GM12878 (cell line): ENCODE measurements at regions not wholly inside any gene's neighbourhood (a gene's known extent, or its start where the extent isn't known, plus 50 kb on each side); places are given as distances from the start of the nearest gene placed in this dataset.

Experiments
- ATAC-seq: fragments of 200-7000 bp; cut with Tn5 transposase; 3 replicates; pipeline ENCODE4 v1.9.1; 2020; ENCODE audit warnings: mild to moderate bottlenecking, moderate library complexity
- BruUV-seq: library from RNA; stranded (reverse); fragments of 400-500 nt; replicated peaks from 2 replicates; lab custom pipeline; 2021; lab: Mats Ljungman, UMichigan
- CTCF ChIA-PET: fragments of 300-600 bp; sonication (Branson Sonifier 250); formaldehyde crosslinking; extraction: SDS; loops from one replicate; lab custom pipeline; 2021; ENCODE audit warnings: inconsistent platforms; lab: Yijun Ruan, JAX
- POLR2A ChIA-PET: fragments of 350-600 bp; formaldehyde crosslinking; extraction: SDS; loops from one replicate; lab custom pipeline; 2021; ENCODE audit warnings: inconsistent platforms; lab: Charles Lee
- RAD21 ChIA-PET: fragments of 300-600 bp; sonication (Branson Sonifier 250); formaldehyde crosslinking; loops from one replicate; lab custom pipeline; 2023; ENCODE audit warnings: antibody characterized with exemption; ENCODE audit not compliant: unreplicated experiment; lab: Charles Lee
- SMC1A ChIA-PET: fragments of 300-600 bp; sonication (Branson Sonifier 250); formaldehyde crosslinking; loops from one replicate; lab custom pipeline; 2023; ENCODE audit not compliant: unreplicated experiment, uncharacterized antibody; lab: Charles Lee
- DNase-seq: peaks from one replicate; pipeline ENCODE4 v3.0.0-alpha.2; 2011; ENCODE audit warnings: low read depth, low spot score
- FAIRE-seq: peaks from 3 replicates; lab custom pipeline; 2011; peaks lifted over from hg19 to GRCh38; lab: Jason Lieb, UNC
- H2AFZ ChIP-seq: 2 replicates; pipeline ENCODE4 v1.6.0; 2011; ENCODE audit warnings: low read depth, low read length, control low read depth; ENCODE audit not compliant: control insufficient read depth
- H3K27ac ChIP-seq: 2 replicates; pipeline ENCODE4 v1.5.1; 2011; ENCODE audit warnings: control low read depth; ENCODE audit not compliant: control insufficient read depth, insufficient read depth
- H3K27me3 ChIP-seq, 2 experiments: replicated peaks in 1 of 2; 2 replicates each; pipeline versions ENCODE4 v1.6.0 to v1.6.1; 2011; ENCODE audit warnings: low read length in 1 of 2; ENCODE audit not compliant: control insufficient read depth in 2 of 2, insufficient read depth in 2 of 2
- H3K36me3 ChIP-seq, 2 experiments: 2 replicates each; pipeline ENCODE4 v1.5.1; 2011; ENCODE audit warnings: low read length in 1 of 2; ENCODE audit not compliant: control insufficient read depth in 2 of 2, insufficient read depth in 2 of 2
- H3K4me1 ChIP-seq: 2 replicates; pipeline ENCODE4 v1.6.1; 2011; ENCODE audit warnings: mild to moderate bottlenecking, low read length, moderate library complexity, mixed read lengths; ENCODE audit not compliant: control insufficient read depth, insufficient read depth
- H3K4me2 ChIP-seq: 2 replicates; pipeline ENCODE4 v1.6.0; 2011; ENCODE audit warnings: control low read depth; ENCODE audit not compliant: control insufficient read depth, insufficient read depth
- H3K4me3 ChIP-seq: fragments of 200-600 bp; sonication (generic); 2 replicates; pipeline ENCODE4 v1.5.1; 2016
- H3K79me2 ChIP-seq: 2 replicates; pipeline ENCODE4 v1.6.0; 2011; ENCODE audit warnings: low read length; ENCODE audit not compliant: control insufficient read depth, insufficient read depth
- H3K9ac ChIP-seq: 2 replicates; pipeline ENCODE4 v1.8.0; 2011; ENCODE audit warnings: low read length, control low read depth, mixed read lengths; ENCODE audit not compliant: control insufficient read depth, insufficient read depth
- H3K9me3 ChIP-seq: replicated peaks from 3 replicates; pipeline ENCODE4 v1.5.1; 2011; ENCODE audit warnings: mild to moderate bottlenecking, low read length; ENCODE audit not compliant: control insufficient read depth, insufficient read depth
- H4K20me1 ChIP-seq: 2 replicates; pipeline ENCODE4 v1.6.0; 2011; ENCODE audit not compliant: control insufficient read depth, insufficient read depth
- CBX3 ChIP-seq: fragments of 200-600 bp; sonication (generic); IDR thresholded peaks from 2 replicates; pipeline ENCODE4 v1.6.1; 2016; ENCODE audit warnings: low read depth, borderline replicate concordance
- CBX5 ChIP-seq: sonication (generic); IDR thresholded peaks from 2 replicates; pipeline ENCODE4 v1.6.1; 2016; ENCODE audit warnings: low read depth, moderate library complexity, mild to moderate bottlenecking, inconsistent platforms
- ETV6 ChIP-seq, 2 experiments: fragments of 450-650 bp in 1 of 2; IDR thresholded peaks in 1 of 2; conservative IDR thresholded peaks in 1 of 2; 2 replicates each; pipeline ENCODE4 v1.6.1; 2014; ENCODE audit warnings: antibody characterized with exemption in 1 of 2, borderline replicate concordance in 1 of 2, low read depth in 1 of 2, mild to moderate bottlenecking in 1 of 2, moderate library complexity in 1 of 2
- GABPA ChIP-seq: IDR thresholded peaks from 2 replicates; pipeline ENCODE4 v1.6.1; 2014; ENCODE audit warnings: antibody characterized with exemption, low read depth, mild to moderate bottlenecking, inconsistent platforms
- KAT2A ChIP-seq: conservative IDR thresholded peaks from 2 replicates; pipeline ENCODE4 v1.6.1; 2011; ENCODE audit warnings: low read depth, low read length; ENCODE audit not compliant: control insufficient read depth
- MTA2 ChIP-seq: fragments of 450-650 bp; IDR thresholded peaks from 2 replicates; pipeline ENCODE4 v1.6.1; 2016; ENCODE audit warnings: low read depth, mild to moderate bottlenecking, moderate library complexity
- MYC ChIP-seq: IDR thresholded peaks from 2 replicates; pipeline ENCODE4 v1.6.1; 2011; ENCODE audit warnings: mild to moderate bottlenecking, low read length, moderate library complexity, inconsistent platforms; ENCODE audit not compliant: insufficient read depth, insufficient replicate concordance, insufficient read length, severe bottlenecking
- RAD51 ChIP-seq: fragments of 450-650 bp; IDR thresholded peaks from 2 replicates; pipeline ENCODE4 v1.6.1; 2016; ENCODE audit warnings: moderate library complexity, mild to moderate bottlenecking, inconsistent platforms
- RFX5 ChIP-seq: IDR thresholded peaks from 2 replicates; pipeline ENCODE4 v1.6.1; 2011; ENCODE audit warnings: low read depth, low read length, improper control_type of control experiment
- RUNX3 ChIP-seq: IDR thresholded peaks from 2 replicates; pipeline ENCODE4 v1.6.1; 2012; ENCODE audit warnings: low read length, inconsistent platforms
- SMARCA5 ChIP-seq: fragments of 450-650 bp; IDR thresholded peaks from 2 replicates; pipeline ENCODE4 v1.6.1; 2017; ENCODE audit warnings: mild to moderate bottlenecking
- ZNF207 ChIP-seq: fragments of 450-650 bp; IDR thresholded peaks from 2 replicates; pipeline ENCODE4 v1.6.1; 2014; ENCODE audit warnings: antibody characterized with exemption, mild to moderate bottlenecking, borderline replicate concordance
- ZNF24 ChIP-seq: fragments of 450-650 bp; IDR thresholded peaks from 2 replicates; pipeline ENCODE4 v1.6.1; 2017; ENCODE audit warnings: antibody characterized with exemption, mild to moderate bottlenecking
- ZNF384 ChIP-seq: IDR thresholded peaks from 2 replicates; pipeline ENCODE4 v1.6.1; 2012; ENCODE audit warnings: low read depth, mild to moderate bottlenecking, low read length, improper control_type of control experiment, borderline replicate concordance
- in situ Hi-C: fragments of 300-500 bp; cut with MboI; formaldehyde crosslinking; loops from 9 replicates; pipeline ENCODE4 v1.14.3; 2018; ENCODE audit warnings: mixed read lengths
- intact Hi-C: fragments of 100-400 bp; cut with micrococcal nuclease; formaldehyde crosslinking; loops from one replicate; pipeline ENCODE4 v1.14.2; 2022; ENCODE audit not compliant: unreplicated experiment
- TF ChIP-seq, protein P1 (sequence below): IDR thresholded peaks from 2 replicates; pipeline ENCODE4 v1.6.1; 2011; ENCODE audit warnings: mild to moderate bottlenecking, low read depth, low read length, moderate library complexity; ENCODE audit not compliant: insufficient replicate concordance
- TF ChIP-seq, protein P2 (sequence below): IDR thresholded peaks from 2 replicates; pipeline ENCODE4 v1.6.1; 2011; ENCODE audit warnings: low read depth, mild to moderate bottlenecking, low read length, moderate library complexity, borderline replicate concordance; ENCODE audit errors: extremely low read depth
- TF ChIP-seq, protein P3 (sequence below): IDR thresholded peaks from 2 replicates; pipeline ENCODE4 v1.6.1; 2012; ENCODE audit warnings: low read depth, low read length, improper control_type of control experiment
- TF ChIP-seq, protein P4 (sequence below): IDR thresholded peaks from 2 replicates; pipeline ENCODE4 v1.6.1; 2012; ENCODE audit warnings: low read depth, low read length, improper control_type of control experiment

DNA sequence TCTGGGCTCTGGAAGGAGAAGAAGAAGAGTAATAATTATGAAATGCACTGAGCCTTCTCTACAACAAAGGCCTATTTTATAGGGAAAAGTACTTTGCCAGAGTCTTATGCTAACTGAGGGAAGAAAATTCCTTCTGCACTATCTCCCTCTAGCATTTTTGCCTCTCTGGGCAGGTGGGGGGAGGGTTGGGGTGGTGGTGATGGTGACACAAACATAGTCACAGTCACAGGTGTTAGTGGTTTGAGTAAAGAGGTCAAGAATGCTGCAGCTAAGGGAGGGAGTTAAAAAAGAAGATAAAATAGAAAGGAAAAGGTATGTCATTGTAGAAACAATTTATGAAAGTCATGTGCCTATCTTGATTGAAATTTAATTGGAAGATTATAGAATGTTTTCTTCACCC, 140.8 kb upstream of the COL3A1 start (continued):
- TF ChIP-seq, protein P1, sequence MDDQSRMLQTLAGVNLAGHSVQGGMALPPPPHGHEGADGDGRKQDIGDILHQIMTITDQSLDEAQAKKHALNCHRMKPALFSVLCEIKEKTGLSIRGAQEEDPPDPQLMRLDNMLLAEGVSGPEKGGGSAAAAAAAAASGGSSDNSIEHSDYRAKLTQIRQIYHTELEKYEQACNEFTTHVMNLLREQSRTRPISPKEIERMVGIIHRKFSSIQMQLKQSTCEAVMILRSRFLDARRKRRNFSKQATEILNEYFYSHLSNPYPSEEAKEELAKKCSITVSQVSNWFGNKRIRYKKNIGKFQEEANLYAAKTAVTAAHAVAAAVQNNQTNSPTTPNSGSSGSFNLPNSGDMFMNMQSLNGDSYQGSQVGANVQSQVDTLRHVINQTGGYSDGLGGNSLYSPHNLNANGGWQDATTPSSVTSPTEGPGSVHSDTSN = no peak
- no peak for TF ChIP-seq CBX3
- TF ChIP-seq ETV6 (conservative IDR thresholded peaks at IDR 0.05 in 1 of 2, IDR thresholded peaks at IDR 0.05 in 1 of 2; ENCODE audit: borderline replicate concordance in 1 of 2, low read depth in 1 of 2) = no peak
- TF ChIP-seq, all 136 proteins: peak for 0

DNA sequence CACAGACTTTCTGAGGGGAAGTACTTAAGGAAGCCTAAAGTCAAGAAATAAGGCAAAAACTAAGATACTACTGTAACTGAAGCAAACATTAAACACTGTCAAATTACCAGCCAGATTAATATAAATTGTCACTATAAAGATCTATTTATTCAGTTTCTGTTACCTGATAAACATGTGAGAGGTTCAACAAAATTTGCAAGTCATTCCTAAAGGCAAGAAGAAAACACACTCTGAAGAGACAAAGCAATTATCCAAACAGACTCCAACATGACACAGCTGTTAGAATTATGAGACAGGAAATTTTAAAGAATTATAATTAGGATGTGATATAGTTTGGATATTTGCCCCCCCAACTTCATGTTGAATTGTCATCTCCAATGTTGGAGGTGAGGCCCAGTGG, 140.4 kb upstream of the COL3A1 start:
- FAIRE-seq (no peak), ATAC-seq (no peak), DNase-seq (no peak)
- Histone ChIP-seq H3K9ac (no peak overlapping the region), H3K27me3 (no peaks in the 10 kb centered on the region), H3K27ac (no peak overlapping the region), H2AFZ (no peak overlapping the region), H3K4me1 (no peaks in the 10 kb centered on the region), H3K36me3 (no peaks in the 10 kb centered on the region), H3K9me3 (no peaks in the 10 kb centered on the region), H4K20me1 (no peaks in the 10 kb centered on the region), H3K4me3 (no peak overlapping the region), H3K79me2 (no peaks in the 10 kb centered on the region), H3K4me2 (no peak overlapping the region)
- ChIA-PET SMC1A (no interaction called here), CTCF (no interaction called here), POLR2A (no interaction called here), RAD21 (no interaction called here)
- no TSS peak for BruUV-seq
- intact Hi-C loops (no loop called here), in situ Hi-C loops (no loop called here)
- no peak for TF ChIP-seq ZNF207
- no peak for TF ChIP-seq SMARCA5
- no peak for TF ChIP-seq ZNF384
- TF ChIP-seq, protein P2, sequence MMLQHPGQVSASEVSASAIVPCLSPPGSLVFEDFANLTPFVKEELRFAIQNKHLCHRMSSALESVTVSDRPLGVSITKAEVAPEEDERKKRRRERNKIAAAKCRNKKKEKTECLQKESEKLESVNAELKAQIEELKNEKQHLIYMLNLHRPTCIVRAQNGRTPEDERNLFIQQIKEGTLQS = no peak
- no peak for TF ChIP-seq MYC
- no peak for TF ChIP-seq CBX5
- no peak for TF ChIP-seq RUNX3
- no peak for TF ChIP-seq GABPA
- no peak for TF ChIP-seq RFX5
- TF ChIP-seq, protein P3, sequence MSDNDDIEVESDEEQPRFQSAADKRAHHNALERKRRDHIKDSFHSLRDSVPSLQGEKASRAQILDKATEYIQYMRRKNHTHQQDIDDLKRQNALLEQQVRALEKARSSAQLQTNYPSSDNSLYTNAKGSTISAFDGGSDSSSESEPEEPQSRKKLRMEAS = no peak
- no peak for TF ChIP-seq ZNF24
- TF ChIP-seq, protein P4, sequence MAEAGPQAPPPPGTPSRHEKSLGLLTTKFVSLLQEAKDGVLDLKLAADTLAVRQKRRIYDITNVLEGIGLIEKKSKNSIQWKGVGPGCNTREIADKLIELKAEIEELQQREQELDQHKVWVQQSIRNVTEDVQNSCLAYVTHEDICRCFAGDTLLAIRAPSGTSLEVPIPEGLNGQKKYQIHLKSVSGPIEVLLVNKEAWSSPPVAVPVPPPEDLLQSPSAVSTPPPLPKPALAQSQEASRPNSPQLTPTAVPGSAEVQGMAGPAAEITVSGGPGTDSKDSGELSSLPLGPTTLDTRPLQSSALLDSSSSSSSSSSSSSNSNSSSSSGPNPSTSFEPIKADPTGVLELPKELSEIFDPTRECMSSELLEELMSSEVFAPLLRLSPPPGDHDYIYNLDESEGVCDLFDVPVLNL = no peak
- no peak for TF ChIP-seq MTA2
- TF ChIP-seq KAT2A = no peak
- TF ChIP-seq RAD51 = no peak
